Uterus (tissue), 2 donors: ENCODE measurements at regions not wholly inside any gene's neighbourhood (a gene's known extent, or its start where the extent isn't known, plus 50 kb on each side); places are given as distances from the start of the nearest gene placed in this dataset.

ENCODE experiments used
- POLR2A ChIP-seq, 2 donors: fragments of 450-650 bp; IDR thresholded peaks; one replicate each; pipeline ENCODE4 v1.6.1; 2016; ENCODE audit warnings: antibody characterized with exemption in 2 of 2, mild to moderate bottlenecking in 1 of 2, moderate library complexity in 1 of 2
- TF ChIP-seq, protein P1 (sequence below), 4 experiments: fragments of 200-600 bp in 2 of 4; fragments of 450-650 bp in 2 of 4; sonication (generic) in 2 of 4; IDR thresholded peaks; one replicate each; pipeline ENCODE4 v1.5.1; 2016 to 2019; ENCODE audit warnings: antibody characterized with exemption in 4 of 4, mild to moderate bottlenecking in 2 of 4, moderate library complexity in 1 of 4

DNA sequence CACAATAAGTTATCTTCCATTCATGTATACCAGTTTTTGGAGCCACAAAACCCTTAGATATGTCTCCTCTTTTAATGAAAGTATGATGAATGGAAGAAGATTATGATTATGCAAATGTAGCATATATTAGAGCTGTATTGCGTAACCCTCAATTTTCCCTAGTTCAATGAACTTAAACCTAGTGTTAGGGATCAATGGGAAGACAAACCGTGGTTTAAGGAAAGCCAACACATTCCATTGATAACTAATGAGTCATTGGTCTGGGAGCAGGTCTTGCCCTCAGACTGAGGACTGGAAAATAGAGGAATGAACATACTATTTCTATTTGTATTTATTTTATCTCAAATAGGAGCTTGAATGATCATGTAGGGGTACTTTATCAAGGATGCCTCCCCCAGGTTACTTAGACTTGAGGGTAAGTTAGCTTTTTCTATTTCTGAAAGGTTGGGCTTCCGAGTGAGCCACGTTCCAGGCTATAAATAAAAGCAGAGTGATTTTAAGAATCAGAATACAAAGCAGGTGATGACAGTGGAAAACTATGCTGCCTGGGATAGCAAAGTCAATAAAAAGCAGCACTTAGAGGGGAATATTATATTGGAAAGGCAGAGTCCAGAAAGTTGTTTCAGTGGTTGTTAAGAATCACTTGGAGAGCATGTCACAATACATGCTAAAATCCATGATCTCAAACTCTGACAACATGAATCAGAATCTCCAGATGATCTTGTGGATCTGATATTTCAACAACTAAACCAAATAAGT, 356.0 kb downstream of the ADAM29 start:
- TF ChIP-seq, protein P1, sequence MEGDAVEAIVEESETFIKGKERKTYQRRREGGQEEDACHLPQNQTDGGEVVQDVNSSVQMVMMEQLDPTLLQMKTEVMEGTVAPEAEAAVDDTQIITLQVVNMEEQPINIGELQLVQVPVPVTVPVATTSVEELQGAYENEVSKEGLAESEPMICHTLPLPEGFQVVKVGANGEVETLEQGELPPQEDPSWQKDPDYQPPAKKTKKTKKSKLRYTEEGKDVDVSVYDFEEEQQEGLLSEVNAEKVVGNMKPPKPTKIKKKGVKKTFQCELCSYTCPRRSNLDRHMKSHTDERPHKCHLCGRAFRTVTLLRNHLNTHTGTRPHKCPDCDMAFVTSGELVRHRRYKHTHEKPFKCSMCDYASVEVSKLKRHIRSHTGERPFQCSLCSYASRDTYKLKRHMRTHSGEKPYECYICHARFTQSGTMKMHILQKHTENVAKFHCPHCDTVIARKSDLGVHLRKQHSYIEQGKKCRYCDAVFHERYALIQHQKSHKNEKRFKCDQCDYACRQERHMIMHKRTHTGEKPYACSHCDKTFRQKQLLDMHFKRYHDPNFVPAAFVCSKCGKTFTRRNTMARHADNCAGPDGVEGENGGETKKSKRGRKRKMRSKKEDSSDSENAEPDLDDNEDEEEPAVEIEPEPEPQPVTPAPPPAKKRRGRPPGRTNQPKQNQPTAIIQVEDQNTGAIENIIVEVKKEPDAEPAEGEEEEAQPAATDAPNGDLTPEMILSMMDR (IDR thresholded peaks at IDR 0.05), result no peak
- TF ChIP-seq POLR2A (IDR thresholded peaks at IDR 0.05), result no peak
